ENCODE measurements at regions not wholly inside any gene's neighbourhood (a gene's known extent, or its start where the extent isn't known, plus 50 kb on each side); places are given as distances from the start of the nearest gene placed in this dataset.

DNA sequence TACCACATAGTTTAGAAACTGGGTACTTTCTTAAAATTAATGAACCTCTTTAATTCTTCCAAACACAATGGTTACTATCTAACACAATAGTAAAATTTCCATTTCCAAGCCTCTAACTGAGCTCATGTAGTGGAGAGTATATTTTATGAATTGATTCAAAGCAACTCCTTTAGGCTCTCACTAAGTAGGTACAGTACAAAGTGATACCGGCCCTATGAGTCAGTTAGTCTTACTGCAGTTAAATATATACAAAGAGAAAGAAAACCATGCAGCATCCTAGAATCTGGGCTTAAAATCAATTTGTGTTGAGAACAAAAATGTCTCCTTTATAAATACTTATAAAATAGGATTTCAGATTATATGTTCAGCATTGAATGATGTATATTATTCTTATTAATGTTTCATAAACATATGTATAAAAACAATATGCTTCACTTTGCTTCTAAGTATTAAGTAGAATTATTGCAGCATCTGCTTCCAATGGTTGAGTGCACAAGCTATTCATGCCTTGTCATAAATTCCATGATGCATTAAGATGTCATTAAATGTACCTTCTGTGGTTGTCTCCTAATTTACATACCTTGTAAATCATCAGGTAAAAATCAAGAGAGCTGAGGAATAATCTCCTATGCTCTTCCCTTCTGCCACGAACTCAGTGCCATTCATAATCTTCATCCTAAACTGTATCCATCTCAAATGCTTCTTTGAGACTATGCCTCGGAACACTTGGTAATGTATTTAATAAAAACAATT is 1037.8 kb downstream of the STPG2 start:
- H3K4me3 ChIP-seq (ENCODE audit: low read depth, poor library complexity, severe bottlenecking) = no peak overlapping the region
- DNase-seq (ENCODE audit: low spot score in 2 of 2) = no peak
- no peak for TF ChIP-seq POLR2A (IDR thresholded peaks at IDR 0.05)
- TF ChIP-seq, protein P1, sequence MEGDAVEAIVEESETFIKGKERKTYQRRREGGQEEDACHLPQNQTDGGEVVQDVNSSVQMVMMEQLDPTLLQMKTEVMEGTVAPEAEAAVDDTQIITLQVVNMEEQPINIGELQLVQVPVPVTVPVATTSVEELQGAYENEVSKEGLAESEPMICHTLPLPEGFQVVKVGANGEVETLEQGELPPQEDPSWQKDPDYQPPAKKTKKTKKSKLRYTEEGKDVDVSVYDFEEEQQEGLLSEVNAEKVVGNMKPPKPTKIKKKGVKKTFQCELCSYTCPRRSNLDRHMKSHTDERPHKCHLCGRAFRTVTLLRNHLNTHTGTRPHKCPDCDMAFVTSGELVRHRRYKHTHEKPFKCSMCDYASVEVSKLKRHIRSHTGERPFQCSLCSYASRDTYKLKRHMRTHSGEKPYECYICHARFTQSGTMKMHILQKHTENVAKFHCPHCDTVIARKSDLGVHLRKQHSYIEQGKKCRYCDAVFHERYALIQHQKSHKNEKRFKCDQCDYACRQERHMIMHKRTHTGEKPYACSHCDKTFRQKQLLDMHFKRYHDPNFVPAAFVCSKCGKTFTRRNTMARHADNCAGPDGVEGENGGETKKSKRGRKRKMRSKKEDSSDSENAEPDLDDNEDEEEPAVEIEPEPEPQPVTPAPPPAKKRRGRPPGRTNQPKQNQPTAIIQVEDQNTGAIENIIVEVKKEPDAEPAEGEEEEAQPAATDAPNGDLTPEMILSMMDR (IDR thresholded peaks at IDR 0.05) = no peak
- 76 to 81% methylated on average over 3 of the region's 3 CpGs for WGBS, 2 donors
- intact Hi-C loops (cut with DNase I; ENCODE audit: low total_unique reads) = no loop called here

DNA sequence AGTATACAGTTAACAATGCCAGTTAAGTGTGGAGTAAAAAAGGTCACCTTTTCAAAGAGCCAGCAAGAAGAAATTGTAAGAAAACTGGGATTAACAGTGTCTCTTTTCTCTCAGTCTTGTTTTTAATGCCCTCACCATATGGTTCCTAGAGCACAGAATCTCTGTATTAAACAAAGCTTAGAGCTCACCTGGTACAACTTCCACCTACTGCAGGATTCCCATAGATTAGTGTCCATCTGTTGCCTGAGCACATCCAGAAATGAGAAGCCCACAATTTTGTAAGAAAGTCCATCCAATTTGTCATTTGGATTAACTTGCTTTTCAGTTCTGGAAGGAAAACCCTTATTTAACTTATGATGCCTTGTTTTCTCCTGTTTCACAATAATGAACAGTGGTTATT is 1037.1 kb downstream of the STPG2 start:
- DNase-seq (ENCODE audit: low spot score in 2 of 2) = no peak
- no peak overlapping the region for H3K4me3 ChIP-seq (ENCODE audit: low read depth, poor library complexity, severe bottlenecking)
- intact Hi-C loops (cut with DNase I; ENCODE audit: low total_unique reads) = no loop called here
- TF ChIP-seq, protein P1 (IDR thresholded peaks at IDR 0.05) = no peak
- no peak for TF ChIP-seq POLR2A (IDR thresholded peaks at IDR 0.05)

DNA sequence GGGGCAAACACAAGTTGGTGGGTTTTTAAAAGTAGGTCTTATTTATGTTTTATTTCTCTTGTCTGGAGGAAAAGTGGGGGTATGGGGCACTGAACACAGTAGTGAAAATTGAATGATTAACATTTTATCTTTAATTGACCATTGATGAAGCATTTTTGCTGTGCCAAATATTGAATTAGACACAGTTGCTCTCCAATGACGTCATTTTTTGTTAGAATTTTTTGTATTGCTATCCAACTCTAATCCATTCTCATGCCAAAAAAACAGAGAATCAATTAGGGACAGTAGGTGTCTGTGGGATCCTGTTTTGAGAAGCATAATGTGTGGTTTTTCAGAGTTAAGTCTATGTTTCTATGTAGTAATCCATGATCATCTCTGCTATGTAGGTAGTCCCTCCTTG is 1032.8 kb downstream of the STPG2 start:
- no peak for TF ChIP-seq POLR2A (IDR thresholded peaks at IDR 0.05)
- TF ChIP-seq, protein P1 (IDR thresholded peaks at IDR 0.05) = no peak
- no peak overlapping the region for H3K4me3 ChIP-seq (ENCODE audit: low read depth, poor library complexity, severe bottlenecking)
- DNase-seq (ENCODE audit: low spot score in 2 of 2) = no peak
- 64 to 71% methylated on average over 1 of the region's 1 CpG for WGBS, 2 donors
- intact Hi-C loops (cut with DNase I; ENCODE audit: low total_unique reads) = no loop called here

DNA sequence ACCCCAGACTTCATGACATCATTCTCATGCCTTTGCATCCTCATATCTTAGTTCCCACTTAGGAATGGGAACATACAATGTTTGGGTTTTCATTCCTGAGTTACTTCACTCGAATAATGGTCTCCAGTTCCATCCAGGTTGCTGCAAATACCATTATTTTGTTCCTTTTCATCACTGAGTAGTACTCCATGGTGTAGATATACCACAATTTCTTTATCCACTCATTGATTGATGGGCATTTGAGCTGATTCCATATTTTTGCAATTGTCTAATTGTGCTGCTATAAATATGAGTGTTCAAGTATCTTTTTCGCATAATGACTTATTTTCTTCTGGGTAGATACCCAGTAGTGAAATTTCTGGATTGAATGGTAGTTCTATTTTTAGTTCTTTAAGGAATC is 1026.8 kb downstream of the STPG2 start:
- intact Hi-C loops (cut with DNase I; ENCODE audit: low total_unique reads) = no loop called here
- no peak for DNase-seq (ENCODE audit: low spot score in 2 of 2)
- TF ChIP-seq, protein P1 (IDR thresholded peaks at IDR 0.05) = no peak
- TF ChIP-seq POLR2A (IDR thresholded peaks at IDR 0.05) = no peak
- 53 to 60% methylated on average over 2 of the region's 2 CpGs for WGBS, 2 donors
- no peak overlapping the region for H3K4me3 ChIP-seq (ENCODE audit: low read depth, poor library complexity, severe bottlenecking)

DNA sequence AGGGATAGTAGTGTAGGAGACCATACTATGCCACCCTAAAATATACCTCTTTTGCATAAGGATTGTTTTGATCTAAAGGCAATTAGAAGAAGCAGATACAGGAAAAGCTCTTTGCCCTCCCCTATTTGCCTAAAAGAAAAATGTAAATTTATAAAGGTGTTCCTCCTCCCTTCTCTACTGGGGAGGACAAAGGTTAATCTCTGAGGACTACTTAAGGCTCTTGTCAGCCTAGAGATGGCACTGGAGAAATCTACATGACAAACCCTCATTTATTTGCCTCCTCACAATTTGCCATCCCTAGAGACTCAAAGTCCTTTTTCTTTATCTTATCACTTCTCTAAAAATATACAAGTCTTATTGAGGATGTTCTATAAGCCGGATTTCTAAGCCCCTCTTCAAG is 1021.8 kb downstream of the STPG2 start:
- no peak overlapping the region for H3K4me3 ChIP-seq (ENCODE audit: low read depth, poor library complexity, severe bottlenecking)
- 47 to 79% methylated on average over 1 of the region's 1 CpG for WGBS, 2 donors
- DNase-seq (ENCODE audit: low spot score in 2 of 2) = no peak
- intact Hi-C loops (cut with DNase I; ENCODE audit: low total_unique reads) = no loop called here
- TF ChIP-seq, protein P1 (IDR thresholded peaks at IDR 0.05) = no peak
- no peak for TF ChIP-seq POLR2A (IDR thresholded peaks at IDR 0.05)

DNA sequence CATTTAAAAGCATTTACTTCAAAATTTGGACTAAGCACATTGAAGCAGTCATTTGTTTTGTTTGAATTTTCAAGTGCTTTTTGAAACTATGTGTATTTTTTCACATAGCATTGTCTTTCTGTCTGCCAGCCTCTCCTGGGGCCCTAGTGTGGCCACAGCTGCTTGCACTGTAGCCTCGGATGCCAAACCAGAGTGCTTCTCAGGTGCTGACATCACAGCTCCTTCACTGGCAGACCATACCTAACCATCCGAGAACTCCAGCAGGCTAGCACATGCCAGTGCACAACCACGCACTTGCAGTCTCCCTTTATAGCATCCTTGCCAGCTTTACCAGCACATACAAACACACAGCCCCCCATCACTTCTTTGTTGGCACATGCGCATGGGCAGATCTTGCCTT is 1019.7 kb downstream of the STPG2 start:
- TF ChIP-seq, protein P1 (IDR thresholded peaks at IDR 0.05) = no peak
- TF ChIP-seq POLR2A (IDR thresholded peaks at IDR 0.05) = no peak
- WGBS, 2 donors = 65 to 77% methylated on average over 4 of the region's 4 CpGs
- no peak for DNase-seq (ENCODE audit: low spot score in 2 of 2)
- intact Hi-C loops (cut with DNase I; ENCODE audit: low total_unique reads) = no loop called here
- H3K4me3 ChIP-seq (ENCODE audit: low read depth, poor library complexity, severe bottlenecking) = no peak overlapping the region
